ENCODE measurements at regions not wholly inside any gene's neighbourhood (a gene's known extent, or its start where the extent isn't known, plus 50 kb on each side); places are given as distances from the start of the nearest gene placed in this dataset.

DNA sequence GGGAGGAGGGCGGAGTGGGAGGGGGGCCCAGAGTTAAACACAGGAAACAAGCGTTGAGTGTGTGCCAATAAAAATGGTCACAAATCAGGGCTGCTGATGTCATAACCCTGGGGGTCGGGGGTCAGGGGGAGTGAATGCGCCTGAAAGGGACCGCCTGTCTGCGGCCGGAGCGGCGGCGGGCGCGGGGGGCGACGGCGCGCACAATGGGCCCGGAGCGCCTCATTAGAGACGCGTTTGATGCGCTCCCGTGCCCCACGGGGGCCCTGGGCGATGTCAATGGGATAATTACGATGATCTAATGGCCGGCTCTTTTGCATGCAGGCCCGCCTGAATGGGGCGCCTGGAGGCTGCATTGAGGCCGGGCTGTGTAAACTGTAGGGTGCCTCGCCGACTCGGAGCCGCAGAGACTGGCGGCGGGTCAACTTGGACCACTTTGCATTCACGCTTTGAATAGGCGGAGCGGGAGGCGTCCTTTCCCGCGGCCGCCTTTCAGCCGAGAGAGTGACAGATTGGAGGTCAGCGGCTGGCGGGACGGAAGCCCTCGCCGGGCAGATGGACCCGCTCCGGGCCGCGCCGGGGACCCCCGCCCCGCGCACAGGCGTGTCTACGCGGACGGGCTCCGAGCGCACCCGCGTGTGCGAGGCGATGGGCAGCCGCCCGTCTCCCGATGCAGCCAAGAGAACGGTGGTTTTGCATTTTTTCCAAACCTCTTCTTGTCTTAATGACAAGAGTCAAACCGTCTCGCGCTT lies 296.1 kb downstream of the TFAP2C start:
- no peaks in the 10 kb centered on the region for H3K27me3 ChIP-seq
- no peaks in the 10 kb centered on the region for H3K4me1 ChIP-seq (ENCODE audit: insufficient read depth)
- intact Hi-C loops (cut with DNase I) = no loop called here
- H3K4me3 ChIP-seq = no peak overlapping the region
- H3K36me3 ChIP-seq = no peaks in the 10 kb centered on the region
- H3K27ac ChIP-seq = no peak overlapping the region
- TF ChIP-seq, protein P1, sequence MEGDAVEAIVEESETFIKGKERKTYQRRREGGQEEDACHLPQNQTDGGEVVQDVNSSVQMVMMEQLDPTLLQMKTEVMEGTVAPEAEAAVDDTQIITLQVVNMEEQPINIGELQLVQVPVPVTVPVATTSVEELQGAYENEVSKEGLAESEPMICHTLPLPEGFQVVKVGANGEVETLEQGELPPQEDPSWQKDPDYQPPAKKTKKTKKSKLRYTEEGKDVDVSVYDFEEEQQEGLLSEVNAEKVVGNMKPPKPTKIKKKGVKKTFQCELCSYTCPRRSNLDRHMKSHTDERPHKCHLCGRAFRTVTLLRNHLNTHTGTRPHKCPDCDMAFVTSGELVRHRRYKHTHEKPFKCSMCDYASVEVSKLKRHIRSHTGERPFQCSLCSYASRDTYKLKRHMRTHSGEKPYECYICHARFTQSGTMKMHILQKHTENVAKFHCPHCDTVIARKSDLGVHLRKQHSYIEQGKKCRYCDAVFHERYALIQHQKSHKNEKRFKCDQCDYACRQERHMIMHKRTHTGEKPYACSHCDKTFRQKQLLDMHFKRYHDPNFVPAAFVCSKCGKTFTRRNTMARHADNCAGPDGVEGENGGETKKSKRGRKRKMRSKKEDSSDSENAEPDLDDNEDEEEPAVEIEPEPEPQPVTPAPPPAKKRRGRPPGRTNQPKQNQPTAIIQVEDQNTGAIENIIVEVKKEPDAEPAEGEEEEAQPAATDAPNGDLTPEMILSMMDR (IDR thresholded peaks at IDR 0.05) = no peak
- TF ChIP-seq EP300 (IDR thresholded peaks at IDR 0.05) (no peak), POLR2A (IDR thresholded peaks at IDR 0.05) (no peak)
- 1 to 3% (median 2%) methylated on average over 72 to 73 of the region's 73 CpGs for WGBS, 3 donors
- DNase-seq = no peak
- H3K9me3 ChIP-seq = peaks cover 0 to 3% of the 10 kb centered on the region in 2 donors

DNA sequence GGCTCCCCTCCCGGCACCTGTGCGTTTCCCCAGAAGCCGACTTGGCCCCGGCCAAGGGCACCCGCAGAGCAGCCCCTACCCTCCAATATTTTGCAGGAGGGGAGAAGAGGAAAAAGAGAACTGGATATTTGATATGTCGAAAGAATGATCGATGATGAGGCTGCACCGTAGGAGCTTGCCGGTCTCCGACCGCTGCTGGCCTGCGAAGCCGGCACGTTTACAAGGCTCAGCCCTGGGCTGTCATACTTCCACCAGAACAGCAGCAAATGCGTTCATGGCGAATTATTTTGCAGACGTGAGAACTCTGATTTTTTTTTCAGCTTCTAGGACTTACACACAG lies 296.7 kb downstream of the TFAP2C start:
- peaks cover 0 to 3% of the 10 kb centered on the region in 2 donors for H3K9me3 ChIP-seq
- H3K36me3 ChIP-seq = no peaks in the 10 kb centered on the region
- no peak overlapping the region for H3K4me3 ChIP-seq
- DNase-seq = no peak
- no peaks in the 10 kb centered on the region for H3K4me1 ChIP-seq (ENCODE audit: insufficient read depth)
- H3K27ac ChIP-seq = no peak overlapping the region
- intact Hi-C loops (cut with DNase I) = no loop called here
- H3K27me3 ChIP-seq = no peaks in the 10 kb centered on the region
- TF ChIP-seq POLR2A (IDR thresholded peaks at IDR 0.05) (no peak), EP300 (IDR thresholded peaks at IDR 0.05) (no peak)
- TF ChIP-seq, protein P1 (IDR thresholded peaks at IDR 0.05) = no peak
- 3 to 4% (median 4%) methylated on average over 17 of the region's 17 CpGs for WGBS, 3 donors

DNA sequence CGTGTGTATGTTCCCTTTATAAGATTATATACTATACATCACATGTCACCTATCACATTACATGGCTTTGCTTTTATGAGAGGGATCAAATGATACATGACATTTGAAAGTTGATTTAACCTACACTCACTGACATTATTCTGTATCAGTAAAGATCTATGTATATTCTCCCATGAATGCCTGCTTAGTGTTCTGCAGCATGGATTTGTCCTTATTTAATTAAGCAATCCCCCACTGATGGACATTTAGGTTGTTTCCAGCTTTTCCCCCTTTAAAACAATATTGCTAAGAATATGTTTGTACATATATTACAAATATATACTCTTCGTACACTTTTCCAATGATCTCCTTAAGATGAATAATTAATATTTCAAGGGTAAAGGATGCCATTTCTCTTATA lies 297.4 kb downstream of the TFAP2C start:
- no peak for TF ChIP-seq POLR2A (IDR thresholded peaks at IDR 0.05)
- TF ChIP-seq EP300 (IDR thresholded peaks at IDR 0.05) = no peak
- TF ChIP-seq, protein P1 (IDR thresholded peaks at IDR 0.05) = no peak
- Histone ChIP-seq H3K27ac (no peak overlapping the region), H3K36me3 (no peaks in the 10 kb centered on the region), H3K27me3 (no peaks in the 10 kb centered on the region), H3K4me3 (no peak overlapping the region), H3K9me3 (peaks cover 0 to 3% of the 10 kb centered on the region in 2 donors), H3K4me1 (ENCODE audit: insufficient read depth) (no peaks in the 10 kb centered on the region)
- 43 to 50% (median 44%) methylated on average over 2 of the region's 2 CpGs for WGBS, 3 donors
- DNase-seq = no peak
- intact Hi-C loops (cut with DNase I) = no loop called here

DNA sequence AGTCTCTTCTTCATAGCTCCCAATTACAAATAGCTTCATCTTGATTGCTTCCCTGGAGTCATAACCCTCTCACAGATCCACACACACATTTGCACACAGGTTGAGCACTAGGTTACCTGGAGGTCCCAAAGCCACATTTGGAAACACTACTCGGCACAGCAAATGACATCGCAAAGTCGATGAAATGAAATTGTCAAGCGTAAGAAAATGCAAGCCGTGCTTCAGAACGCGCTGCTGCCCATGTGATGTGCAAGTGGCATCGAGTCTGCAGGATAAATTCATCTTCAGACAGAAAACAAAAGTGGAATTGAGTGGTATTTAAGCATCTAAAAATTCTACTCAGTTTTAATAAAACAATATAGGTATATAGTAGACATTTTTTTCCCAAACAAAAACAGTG lies 298.0 kb downstream of the TFAP2C start:
- no peak overlapping the region for H3K27ac ChIP-seq
- intact Hi-C loops (cut with DNase I) = no loop called here

More for the DNA sequence above, 298.0 kb downstream of the TFAP2C start:
- Histone ChIP-seq H3K4me3 (no peak overlapping the region), H3K27me3 (no peaks in the 10 kb centered on the region), H3K4me1 (ENCODE audit: insufficient read depth) (no peaks in the 10 kb centered on the region), H3K36me3 (no peaks in the 10 kb centered on the region), H3K9me3 (peaks cover 0 to 3% of the 10 kb centered on the region in 2 donors)
- WGBS, 3 donors = 26 to 66% (median 30%) methylated on average over 8 of the region's 8 CpGs
- TF ChIP-seq, protein P1 (IDR thresholded peaks at IDR 0.05) = no peak
- TF ChIP-seq EP300 (IDR thresholded peaks at IDR 0.05) = no peak
- DNase-seq = no peak
